Activated CD4-positive, alpha-beta T cell treated with anti-CD3 and anti-CD28 coated beads for 48 hours (primary cell): ENCODE measurements at regions not wholly inside any gene's neighbourhood (a gene's known extent, or its start where the extent isn't known, plus 50 kb on each side); places are given as distances from the start of the nearest gene placed in this dataset.
"Not testable (repeated sequence)": the region's sequence is repeated elsewhere in the genome, so short reads cannot be mapped to it uniquely, and the experiment has no call there.

Experiments used
- DNase-seq: peaks from one replicate; pipeline ENCODE4 v3.0.0-alpha.2; 2020

- DNase-seq = no peak
Measured at GRCh38 chr6:144480473-144480872, 195.3 kb downstream of the UTRN start.

DNA sequence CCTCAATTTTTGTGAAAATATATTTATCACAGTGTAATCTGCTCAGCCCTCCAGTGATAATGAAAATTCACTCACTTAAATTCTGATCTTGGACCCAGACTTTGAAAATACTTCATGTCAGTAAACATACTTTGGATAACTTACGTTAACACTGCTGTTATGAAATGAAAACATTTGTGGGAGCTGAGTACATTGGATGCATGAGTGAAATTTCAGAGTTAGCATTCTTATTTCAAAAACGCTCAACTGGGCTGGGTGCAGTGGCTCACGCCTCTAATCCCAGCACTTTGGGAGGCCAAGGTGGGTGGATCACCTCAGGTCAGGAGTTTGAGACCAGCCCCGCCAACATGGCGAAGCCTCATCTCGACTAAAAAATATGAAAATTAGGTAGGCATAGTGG lies 196.4 kb downstream of the UTRN start:
- DNase-seq = no peak

DNA sequence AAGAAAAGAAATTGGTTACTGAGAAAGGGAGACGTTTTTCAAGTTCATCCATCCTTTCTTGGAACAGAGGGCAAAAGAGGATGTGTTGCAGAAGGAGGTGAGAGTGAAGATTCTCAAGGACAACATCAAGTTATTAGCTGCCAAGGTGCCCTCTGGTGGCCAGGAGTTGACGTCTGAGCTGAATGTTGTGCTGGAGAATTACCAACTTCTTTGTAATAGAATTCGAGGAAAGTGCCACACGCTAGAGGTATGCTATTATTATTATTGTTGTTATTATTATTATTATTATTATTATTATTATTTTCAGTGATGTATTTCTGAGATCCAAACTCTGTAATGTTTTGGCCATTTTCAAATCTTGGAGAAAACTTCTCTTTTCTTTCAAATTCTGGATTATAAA lies 197.0 kb downstream of the UTRN start:
- peak; percentile 81 for DNase-seq

- no peak for DNase-seq
Measured at GRCh38 chr6:144485531-144485930, 200.4 kb downstream of the UTRN start.

GRCh38 chr6:144488590-144488989 lies 203.5 kb downstream of the UTRN start:
- no peak for DNase-seq

DNA sequence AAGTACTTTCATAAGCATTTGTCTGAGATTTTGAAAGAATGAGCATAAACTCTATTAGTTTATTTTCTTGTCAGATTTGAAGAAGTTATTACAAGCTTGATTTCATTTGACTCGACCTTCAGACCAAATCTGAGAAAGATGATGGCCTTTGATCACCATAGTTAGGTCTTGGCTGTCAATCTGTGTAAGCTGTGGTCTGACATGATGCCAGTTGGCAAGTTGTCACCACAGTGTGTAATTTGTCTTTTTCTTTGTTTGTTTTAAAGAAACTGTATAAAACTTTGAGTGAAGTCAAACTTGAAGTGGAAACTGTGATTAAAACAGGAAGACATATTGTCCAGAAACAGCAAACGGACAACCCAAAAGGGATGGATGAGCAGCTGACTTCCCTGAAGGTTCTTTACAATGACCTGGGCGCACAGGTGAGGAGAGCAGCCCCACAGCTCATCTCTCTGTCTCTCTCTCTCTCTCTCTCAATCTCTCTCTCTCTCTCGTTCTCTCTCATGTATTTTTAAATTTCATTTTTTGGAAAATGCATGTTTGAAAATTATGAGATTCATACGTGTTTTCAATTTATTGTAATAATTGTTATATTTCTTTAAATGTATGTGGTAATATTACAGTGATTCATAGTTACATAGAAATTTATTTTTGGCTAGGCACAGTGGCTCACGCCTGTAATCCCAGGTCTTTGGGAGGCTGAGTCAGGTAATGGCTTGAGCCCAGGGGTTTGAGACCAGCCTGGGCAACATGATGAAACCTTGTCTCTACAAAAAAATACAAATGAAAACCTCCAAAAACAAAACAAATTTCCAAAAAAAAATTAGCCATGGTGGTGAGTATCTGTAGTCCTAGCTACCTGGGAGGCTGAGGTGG lies 208.1 kb downstream of the UTRN start:
- DNase-seq = no peak

DNA sequence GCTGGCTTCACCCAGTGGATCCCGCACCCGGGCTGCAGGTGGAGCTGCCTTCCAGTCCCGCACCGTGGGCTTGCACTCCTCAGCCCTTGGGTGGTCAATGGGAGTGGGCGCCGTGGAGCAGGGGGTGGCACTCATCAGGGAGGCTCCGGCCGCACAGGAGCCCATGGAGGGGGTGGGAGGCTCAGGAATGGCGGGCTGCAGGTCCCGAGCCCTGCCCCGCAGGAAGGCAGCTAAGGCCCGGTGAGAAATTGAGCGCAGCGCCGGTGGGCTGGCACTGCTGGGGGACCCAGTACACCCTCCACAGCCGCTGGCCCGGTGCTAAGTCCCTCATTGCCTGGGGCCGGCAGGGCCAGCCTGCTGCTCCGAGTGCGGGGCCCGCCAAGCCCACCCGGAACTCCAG lies 209.9 kb downstream of the UTRN start:
- DNase-seq = not testable (repeated sequence)

GRCh38 chr6:144497650-144498049 lies 212.5 kb downstream of the UTRN start:
- no peak for DNase-seq

GRCh38 chr6:144500892-144501291 lies 215.8 kb downstream of the UTRN start:
- DNase-seq = no peak

DNA sequence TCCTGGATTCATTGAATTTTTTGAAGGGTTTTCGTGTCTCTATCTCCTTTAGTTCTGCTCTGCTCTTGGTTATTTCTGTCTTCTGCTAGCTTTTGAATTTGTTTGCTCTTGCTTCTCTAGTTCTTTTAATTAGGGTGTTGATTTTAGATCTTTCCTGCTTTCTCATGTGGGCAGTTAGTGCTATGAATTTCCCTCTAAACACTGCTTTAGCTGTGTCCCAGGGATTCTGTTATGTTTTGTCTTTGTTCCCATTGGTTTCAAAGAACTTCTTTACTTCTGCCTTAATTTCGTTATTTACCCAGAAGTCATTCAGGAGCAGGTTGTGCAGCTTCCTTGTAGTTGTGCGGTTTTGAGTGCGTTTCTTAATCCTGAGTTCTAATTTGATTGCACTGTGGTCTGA lies 220.1 kb downstream of the UTRN start:
- DNase-seq = not testable (repeated sequence)

DNA sequence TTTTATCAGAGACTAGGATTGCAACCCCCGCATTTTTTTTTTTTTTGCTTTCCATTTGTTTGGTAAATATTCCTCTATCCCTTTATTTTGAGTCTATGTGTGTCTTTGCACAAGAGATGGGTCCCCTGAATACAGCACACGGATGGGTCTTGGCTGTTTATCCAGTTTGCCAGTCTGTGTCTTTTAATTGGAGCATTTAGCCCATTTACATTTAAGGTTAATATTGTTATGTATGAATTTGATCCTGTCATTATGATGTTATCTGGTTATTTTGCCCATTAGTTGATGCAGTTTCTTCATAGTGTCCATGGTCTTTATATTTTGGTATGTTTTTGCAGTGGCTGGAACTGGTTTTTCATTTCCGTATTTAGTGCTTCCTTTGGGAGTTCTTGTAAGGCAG lies 220.9 kb downstream of the UTRN start:
- not testable (repeated sequence) for DNase-seq

- not testable (repeated sequence) for DNase-seq
Measured at GRCh38 chr6:144507772-144508312, 222.7 kb downstream of the UTRN start.

DNA sequence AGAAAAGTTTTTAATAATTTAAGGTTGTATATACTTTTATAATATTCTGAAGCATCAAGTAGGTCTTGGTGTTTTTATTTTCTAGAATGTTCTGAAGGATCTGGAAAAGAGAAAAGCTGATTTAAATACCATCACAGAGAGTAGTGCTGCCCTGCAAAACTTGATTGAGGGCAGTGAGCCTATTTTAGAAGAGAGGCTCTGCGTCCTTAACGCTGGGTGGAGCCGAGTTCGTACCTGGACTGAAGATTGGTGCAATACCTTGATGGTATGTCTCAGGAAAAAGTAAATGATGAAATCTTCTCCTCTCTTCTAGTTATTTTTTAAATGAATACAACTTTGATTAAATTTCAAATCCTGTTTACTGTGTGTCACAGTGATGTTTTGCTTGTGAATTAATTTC lies 225.7 kb downstream of the UTRN start:
- DNase-seq = no peak

DNA sequence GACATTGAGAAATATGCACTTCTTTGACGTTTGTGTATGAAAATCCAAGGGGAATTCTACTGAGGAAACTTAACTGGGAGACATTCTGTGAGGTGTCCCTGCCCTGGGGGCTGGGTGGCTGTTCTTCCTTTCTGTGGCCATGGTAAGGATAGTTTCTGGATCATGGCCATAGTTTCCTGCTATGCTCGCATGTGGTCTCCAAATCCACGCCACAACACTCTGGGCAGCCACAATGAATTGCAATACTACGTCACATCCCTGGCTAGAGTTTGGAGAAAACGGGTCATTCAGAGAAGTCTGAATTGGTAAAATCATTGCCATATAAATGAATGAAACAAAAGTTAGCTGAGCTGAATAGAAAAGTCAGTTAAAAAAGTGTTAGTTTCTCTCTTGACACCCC lies 230.6 kb downstream of the UTRN start:
- DNase-seq = no peak

GRCh38 chr6:144519426-144519825 lies 234.3 kb downstream of the UTRN start:
- DNase-seq = no peak

DNA sequence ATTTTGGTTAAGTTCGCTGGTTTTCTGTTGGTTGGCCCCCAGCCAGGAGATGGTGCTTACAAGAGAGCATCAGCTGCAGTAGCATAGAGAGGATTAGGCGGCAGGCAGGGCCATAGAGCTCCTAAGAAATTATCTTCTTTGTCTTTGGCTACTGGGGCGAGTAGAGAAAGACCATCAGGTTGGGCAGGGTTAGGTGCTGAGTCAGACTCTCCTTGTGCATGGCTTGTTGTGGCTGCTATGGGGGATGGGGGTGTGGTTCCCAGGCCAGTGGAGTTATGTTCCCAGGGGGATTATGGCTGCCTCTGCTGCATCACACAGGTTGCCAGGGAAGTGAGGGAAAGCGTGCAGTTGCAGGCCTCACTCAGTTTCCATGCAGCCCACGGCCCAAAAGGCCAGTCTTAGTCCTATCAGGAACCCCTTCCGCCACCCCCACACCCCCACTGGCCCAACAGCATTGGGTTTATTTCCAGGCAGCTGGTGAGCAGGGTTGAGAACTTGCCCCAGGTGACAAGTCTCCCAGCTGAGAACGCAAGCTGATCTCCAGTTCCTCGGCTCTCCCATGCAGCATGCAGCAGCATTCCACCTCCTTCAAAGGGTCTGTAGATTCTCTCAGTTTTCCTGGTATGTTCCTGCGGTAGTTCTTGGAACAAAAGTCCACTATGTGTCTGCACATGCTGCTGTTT lies 243.7 kb downstream of the UTRN start:
- DNase-seq = no peak

DNA sequence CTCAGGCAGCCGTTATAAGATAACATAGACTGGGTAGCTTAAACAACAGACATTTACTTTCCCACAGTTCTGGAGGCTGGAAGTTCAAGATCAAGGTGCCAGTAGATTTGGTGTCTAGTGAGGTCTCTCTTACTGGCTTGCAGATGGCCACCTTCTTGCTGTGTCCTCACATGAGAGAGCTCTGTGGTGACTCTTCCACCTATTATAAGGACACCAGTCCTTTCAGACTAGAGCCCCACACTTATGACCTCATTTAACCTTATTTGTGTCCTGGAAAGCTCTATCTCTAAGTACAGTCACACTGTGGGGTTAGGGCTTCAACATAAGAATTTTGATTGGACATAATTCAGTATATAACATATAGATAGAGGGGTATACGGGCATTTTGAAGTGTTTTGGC lies 245.0 kb downstream of the UTRN start:
- DNase-seq = no peak

GRCh38 chr6:144532238-144532637 lies 247.1 kb downstream of the UTRN start:
- not testable (repeated sequence) for DNase-seq

DNA sequence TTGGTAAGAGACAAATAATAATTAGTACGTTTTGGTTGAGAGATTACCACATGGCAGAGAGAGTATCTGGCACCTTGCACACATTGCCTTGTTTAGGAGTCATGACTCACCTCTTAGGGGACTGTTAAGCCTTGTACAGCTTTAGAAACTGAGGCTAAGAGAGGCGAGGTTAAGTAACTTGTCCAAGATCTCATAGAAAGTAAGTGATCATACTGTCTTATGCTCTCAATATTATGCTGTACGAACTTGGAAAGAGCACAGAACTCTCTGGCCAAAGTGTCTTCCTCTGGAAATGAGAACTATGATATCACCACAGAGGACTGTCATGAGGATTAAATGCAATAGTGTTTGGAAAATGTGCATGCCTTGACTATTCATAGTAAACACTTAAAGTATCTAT lies 249.0 kb downstream of the UTRN start:
- DNase-seq = no peak

GRCh38 chr6:144535630-144536029 lies 250.5 kb downstream of the UTRN start:
- no peak for DNase-seq

- no peak for DNase-seq
Measured at GRCh38 chr6:144536079-144536478, 250.9 kb downstream of the UTRN start.

- DNase-seq = no peak
Measured at GRCh38 chr6:144543006-144543871, 258.1 kb downstream of the UTRN start.

DNA sequence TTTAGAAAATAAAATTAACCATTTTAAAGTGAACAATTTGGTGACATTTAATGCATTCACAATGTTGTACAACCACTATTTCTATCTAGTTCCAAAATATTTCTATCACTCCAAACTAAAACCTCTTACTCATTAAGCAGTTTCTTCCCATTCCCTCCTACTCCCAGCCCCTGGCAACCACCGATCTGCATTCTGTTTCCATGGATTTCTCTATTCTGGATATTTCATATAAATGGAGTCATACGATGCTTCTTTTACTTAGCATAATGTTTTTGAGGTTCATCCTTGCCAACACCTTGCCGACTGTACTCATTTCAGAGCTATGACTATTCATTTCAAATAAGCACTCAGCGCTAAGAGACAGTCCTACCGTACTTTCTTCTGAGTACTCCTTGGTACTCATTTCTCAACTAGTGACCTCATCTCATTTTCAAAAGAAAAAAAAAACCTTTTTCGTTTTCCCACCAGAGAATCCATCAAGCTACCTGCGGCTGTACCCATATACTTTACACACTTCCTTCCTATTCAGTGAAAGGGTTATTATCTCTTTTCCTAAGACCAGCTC lies 259.2 kb downstream of the UTRN start:
- peak; percentile 7 for DNase-seq
